ENCODE measurements at regions not wholly inside any gene's neighbourhood (a gene's known extent, or its start where the extent isn't known, plus 50 kb on each side); places are given as distances from the start of the nearest gene placed in this dataset.

- H3K9ac ChIP-seq (ENCODE audit: low read length in 2 of 2), result no peak overlapping the region
- H3K27ac ChIP-seq (ENCODE audit: low read length), result no peak overlapping the region
- no peaks in the 10 kb centered on the region for H3K36me3 ChIP-seq (ENCODE audit: control insufficient read depth in 2 of 2, insufficient read depth in 2 of 2, low read length in 2 of 2)
- H3K9me3 ChIP-seq (ENCODE audit: control insufficient read depth in 2 of 2, low read length in 2 of 2), result no peaks in the 10 kb centered on the region
- no peaks in the 10 kb centered on the region for H3K27me3 ChIP-seq (ENCODE audit: control insufficient read depth in 1 of 2, insufficient read depth in 2 of 2, low read length in 2 of 2)
- no peak overlapping the region for H3K4me3 ChIP-seq (ENCODE audit: low read length in 2 of 2)
- H3K4me1 ChIP-seq (ENCODE audit: control insufficient read depth, insufficient read depth, low read length), result no peaks in the 10 kb centered on the region
These were observed 201.7 kb upstream of the PSMD7 start for GRCh38 chr16:74094962-74095361.

- Histone ChIP-seq H3K4me1 (ENCODE audit: control insufficient read depth, insufficient read depth, low read length) (no peaks in the 10 kb centered on the region), H3K9me3 (ENCODE audit: control insufficient read depth in 2 of 2, low read length in 2 of 2) (no peaks in the 10 kb centered on the region), H3K36me3 (ENCODE audit: control insufficient read depth in 2 of 2, insufficient read depth in 2 of 2, low read length in 2 of 2) (no peaks in the 10 kb centered on the region), H3K4me3 (ENCODE audit: low read length in 2 of 2) (no peak overlapping the region), H3K27ac (ENCODE audit: low read length) (no peak overlapping the region), H3K27me3 (ENCODE audit: control insufficient read depth in 1 of 2, insufficient read depth in 2 of 2, low read length in 2 of 2) (no peaks in the 10 kb centered on the region), H3K9ac (ENCODE audit: low read length in 2 of 2) (no peak overlapping the region)
These were observed 202.1 kb upstream of the PSMD7 start for GRCh38 chr16:74094514-74094913.

- no peaks in the 10 kb centered on the region for H3K27me3 ChIP-seq (ENCODE audit: control insufficient read depth in 1 of 2, insufficient read depth in 2 of 2, low read length in 2 of 2)
- no peaks in the 10 kb centered on the region for H3K9me3 ChIP-seq (ENCODE audit: control insufficient read depth in 2 of 2, low read length in 2 of 2)
- H3K4me3 ChIP-seq (ENCODE audit: low read length in 2 of 2), result no peak overlapping the region
- H3K4me1 ChIP-seq (ENCODE audit: control insufficient read depth, insufficient read depth, low read length), result no peaks in the 10 kb centered on the region
- H3K27ac ChIP-seq (ENCODE audit: low read length), result no peak overlapping the region
- H3K9ac ChIP-seq (ENCODE audit: low read length in 2 of 2), result no peak overlapping the region
- H3K36me3 ChIP-seq (ENCODE audit: control insufficient read depth in 2 of 2, insufficient read depth in 2 of 2, low read length in 2 of 2), result no peaks in the 10 kb centered on the region
These were observed 204.3 kb upstream of the PSMD7 start for GRCh38 chr16:74092336-74092735.

GRCh38 chr16:74090871-74091270, 205.7 kb upstream of the PSMD7 start:
- H3K9me3 ChIP-seq (ENCODE audit: control insufficient read depth in 2 of 2, low read length in 2 of 2), result no peaks in the 10 kb centered on the region
- H3K27ac ChIP-seq (ENCODE audit: low read length), result no peak overlapping the region
- no peaks in the 10 kb centered on the region for H3K27me3 ChIP-seq (ENCODE audit: control insufficient read depth in 1 of 2, insufficient read depth in 2 of 2, low read length in 2 of 2)
- no peaks in the 10 kb centered on the region for H3K36me3 ChIP-seq (ENCODE audit: control insufficient read depth in 2 of 2, insufficient read depth in 2 of 2, low read length in 2 of 2)
- H3K4me3 ChIP-seq (ENCODE audit: low read length in 2 of 2), result no peak overlapping the region
- no peak overlapping the region for H3K9ac ChIP-seq (ENCODE audit: low read length in 2 of 2)
- H3K4me1 ChIP-seq (ENCODE audit: control insufficient read depth, insufficient read depth, low read length), result no peaks in the 10 kb centered on the region

GRCh38 chr16:74083541-74083940, 213.1 kb upstream of the PSMD7 start:
- Histone ChIP-seq H3K9ac (ENCODE audit: low read length in 2 of 2) (no peak overlapping the region), H3K27me3 (ENCODE audit: control insufficient read depth in 1 of 2, insufficient read depth in 2 of 2, low read length in 2 of 2) (no peaks in the 10 kb centered on the region), H3K4me1 (ENCODE audit: control insufficient read depth, insufficient read depth, low read length) (no peaks in the 10 kb centered on the region), H3K27ac (ENCODE audit: low read length) (no peak overlapping the region), H3K36me3 (ENCODE audit: control insufficient read depth in 2 of 2, insufficient read depth in 2 of 2, low read length in 2 of 2) (no peaks in the 10 kb centered on the region), H3K9me3 (ENCODE audit: control insufficient read depth in 2 of 2, low read length in 2 of 2) (no peaks in the 10 kb centered on the region), H3K4me3 (ENCODE audit: low read length in 2 of 2) (no peak overlapping the region)

- Histone ChIP-seq H3K9me3 (ENCODE audit: control insufficient read depth in 2 of 2, low read length in 2 of 2) (peaks cover 0 to 3% of the 10 kb centered on the region in 2 donors), H3K4me3 (ENCODE audit: low read length in 2 of 2) (no peak overlapping the region), H3K27ac (ENCODE audit: low read length) (no peak overlapping the region), H3K9ac (ENCODE audit: low read length in 2 of 2) (no peak overlapping the region), H3K4me1 (ENCODE audit: control insufficient read depth, insufficient read depth, low read length) (no peaks in the 10 kb centered on the region), H3K27me3 (ENCODE audit: control insufficient read depth in 1 of 2, insufficient read depth in 2 of 2, low read length in 2 of 2) (no peaks in the 10 kb centered on the region), H3K36me3 (ENCODE audit: control insufficient read depth in 2 of 2, insufficient read depth in 2 of 2, low read length in 2 of 2) (no peaks in the 10 kb centered on the region)
These were observed 216.3 kb upstream of the PSMD7 start for GRCh38 chr16:74080311-74080710.

GRCh38 chr16:74079232-74079586, 217.4 kb upstream of the PSMD7 start:
- no peaks in the 10 kb centered on the region for H3K27me3 ChIP-seq (ENCODE audit: control insufficient read depth in 1 of 2, insufficient read depth in 2 of 2, low read length in 2 of 2)

GRCh38 chr16:74078511-74079231, 217.9 kb upstream of the PSMD7 start:
- H3K4me3 ChIP-seq (ENCODE audit: low read length in 2 of 2), result no peak overlapping the region
- no peak overlapping the region for H3K9ac ChIP-seq (ENCODE audit: low read length in 2 of 2)
- no peaks in the 10 kb centered on the region for H3K4me1 ChIP-seq (ENCODE audit: control insufficient read depth, insufficient read depth, low read length)

More at GRCh38 chr16:74079232-74079586, 217.4 kb upstream of the PSMD7 start:
- Histone ChIP-seq H3K9ac (ENCODE audit: low read length in 2 of 2) (no peak overlapping the region), H3K27ac (ENCODE audit: low read length) (no peak overlapping the region), H3K36me3 (ENCODE audit: control insufficient read depth in 2 of 2, insufficient read depth in 2 of 2, low read length in 2 of 2) (no peaks in the 10 kb centered on the region), H3K9me3 (ENCODE audit: control insufficient read depth in 2 of 2, low read length in 2 of 2) (peaks cover 0 to 3% of the 10 kb centered on the region in 2 donors), H3K4me3 (ENCODE audit: low read length in 2 of 2) (no peak overlapping the region), H3K4me1 (ENCODE audit: control insufficient read depth, insufficient read depth, low read length) (no peaks in the 10 kb centered on the region)

GRCh38 chr16:74076568-74076967, 220.0 kb upstream of the PSMD7 start:
- H3K9me3 ChIP-seq (ENCODE audit: control insufficient read depth in 2 of 2, low read length in 2 of 2), result peaks cover 0 to 3% of the 10 kb centered on the region in 2 donors
- no peaks in the 10 kb centered on the region for H3K27me3 ChIP-seq (ENCODE audit: control insufficient read depth in 1 of 2, insufficient read depth in 2 of 2, low read length in 2 of 2)
- no peak overlapping the region for H3K9ac ChIP-seq (ENCODE audit: low read length in 2 of 2)
- no peak overlapping the region for H3K27ac ChIP-seq (ENCODE audit: low read length)
- H3K4me1 ChIP-seq (ENCODE audit: control insufficient read depth, insufficient read depth, low read length), result no peaks in the 10 kb centered on the region
- no peaks in the 10 kb centered on the region for H3K36me3 ChIP-seq (ENCODE audit: control insufficient read depth in 2 of 2, insufficient read depth in 2 of 2, low read length in 2 of 2)
- no peak overlapping the region for H3K4me3 ChIP-seq (ENCODE audit: low read length in 2 of 2)

More at GRCh38 chr16:74078511-74079231, 217.9 kb upstream of the PSMD7 start:
- Histone ChIP-seq H3K9me3 (ENCODE audit: control insufficient read depth in 2 of 2, low read length in 2 of 2) (peaks cover 0 to 3% of the 10 kb centered on the region in 2 donors), H3K36me3 (ENCODE audit: control insufficient read depth in 2 of 2, insufficient read depth in 2 of 2, low read length in 2 of 2) (no peaks in the 10 kb centered on the region), H3K27ac (ENCODE audit: low read length) (no peak overlapping the region), H3K27me3 (ENCODE audit: control insufficient read depth in 1 of 2, insufficient read depth in 2 of 2, low read length in 2 of 2) (no peaks in the 10 kb centered on the region)

GRCh38 chr16:74075393-74075792, 221.2 kb upstream of the PSMD7 start:
- peaks cover 0 to under 1% of the 10 kb centered on the region in 2 donors for H3K27me3 ChIP-seq (ENCODE audit: control insufficient read depth in 1 of 2, insufficient read depth in 2 of 2, low read length in 2 of 2)
- H3K27ac ChIP-seq (ENCODE audit: low read length), result no peak overlapping the region
- no peaks in the 10 kb centered on the region for H3K4me1 ChIP-seq (ENCODE audit: control insufficient read depth, insufficient read depth, low read length)
- no peaks in the 10 kb centered on the region for H3K36me3 ChIP-seq (ENCODE audit: control insufficient read depth in 2 of 2, insufficient read depth in 2 of 2, low read length in 2 of 2)
- H3K4me3 ChIP-seq (ENCODE audit: low read length in 2 of 2), result no peak overlapping the region
- H3K9ac ChIP-seq (ENCODE audit: low read length in 2 of 2), result no peak overlapping the region
- H3K9me3 ChIP-seq (ENCODE audit: control insufficient read depth in 2 of 2, low read length in 2 of 2), result peaks cover 0 to 3% of the 10 kb centered on the region in 2 donors

GRCh38 chr16:74073456-74073855, 223.2 kb upstream of the PSMD7 start:
- no peaks in the 10 kb centered on the region for H3K4me1 ChIP-seq (ENCODE audit: control insufficient read depth, insufficient read depth, low read length)
- H3K9me3 ChIP-seq (ENCODE audit: control insufficient read depth in 2 of 2, low read length in 2 of 2), result peaks cover 0 to 3% of the 10 kb centered on the region in 2 donors
- no peak overlapping the region for H3K9ac ChIP-seq (ENCODE audit: low read length in 2 of 2)
- H3K27ac ChIP-seq (ENCODE audit: low read length), result no peak overlapping the region
- no peak overlapping the region for H3K4me3 ChIP-seq (ENCODE audit: low read length in 2 of 2)
- H3K36me3 ChIP-seq (ENCODE audit: control insufficient read depth in 2 of 2, insufficient read depth in 2 of 2, low read length in 2 of 2), result no peaks in the 10 kb centered on the region
- peaks cover 0 to 2% of the 10 kb centered on the region in 2 donors for H3K27me3 ChIP-seq (ENCODE audit: control insufficient read depth in 1 of 2, insufficient read depth in 2 of 2, low read length in 2 of 2)

Data from stomach smooth muscle (tissue), 2 donors.